Astrocyte (in vitro differentiated cells and primary cell): ENCODE measurements at regions not wholly inside any gene's neighbourhood (a gene's known extent, or its start where the extent isn't known, plus 50 kb on each side); places are given as distances from the start of the nearest gene placed in this dataset.

Experiments
- EZH2 ChIP-seq: IDR thresholded peaks from 2 replicates; pipeline ENCODE4 v1.6.1; 2012; ENCODE audit warnings: mild to moderate bottlenecking, low read length, inconsistent platforms; ENCODE audit not compliant: insufficient read depth
- TF ChIP-seq, protein P1 (sequence below): IDR thresholded peaks from 2 replicates; pipeline ENCODE4 v1.5.1; 2011; ENCODE audit warnings: low read depth, mild to moderate bottlenecking, inconsistent platforms, low read length, moderate library complexity; ENCODE audit not compliant: insufficient read depth

DNA sequence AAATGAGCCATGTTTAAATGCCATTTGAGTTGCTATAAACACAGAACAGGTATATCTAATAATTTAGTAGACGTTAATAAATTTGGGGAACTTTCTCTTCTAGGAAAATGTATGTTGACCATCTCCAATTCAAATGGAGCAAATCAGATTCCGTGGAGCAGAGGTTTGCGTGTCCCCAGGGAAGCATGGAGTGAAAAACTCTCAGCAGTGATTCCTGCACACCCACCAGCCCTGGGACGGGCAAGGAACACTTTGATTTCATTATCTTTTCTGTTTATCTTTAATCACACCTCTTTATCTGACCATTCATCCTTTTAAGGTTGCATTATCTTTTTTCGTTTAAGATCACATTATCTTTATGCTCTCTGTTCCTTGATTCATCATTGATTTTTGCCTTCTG, 95.0 kb downstream of the RNASET2 start:
- TF ChIP-seq, protein P1, sequence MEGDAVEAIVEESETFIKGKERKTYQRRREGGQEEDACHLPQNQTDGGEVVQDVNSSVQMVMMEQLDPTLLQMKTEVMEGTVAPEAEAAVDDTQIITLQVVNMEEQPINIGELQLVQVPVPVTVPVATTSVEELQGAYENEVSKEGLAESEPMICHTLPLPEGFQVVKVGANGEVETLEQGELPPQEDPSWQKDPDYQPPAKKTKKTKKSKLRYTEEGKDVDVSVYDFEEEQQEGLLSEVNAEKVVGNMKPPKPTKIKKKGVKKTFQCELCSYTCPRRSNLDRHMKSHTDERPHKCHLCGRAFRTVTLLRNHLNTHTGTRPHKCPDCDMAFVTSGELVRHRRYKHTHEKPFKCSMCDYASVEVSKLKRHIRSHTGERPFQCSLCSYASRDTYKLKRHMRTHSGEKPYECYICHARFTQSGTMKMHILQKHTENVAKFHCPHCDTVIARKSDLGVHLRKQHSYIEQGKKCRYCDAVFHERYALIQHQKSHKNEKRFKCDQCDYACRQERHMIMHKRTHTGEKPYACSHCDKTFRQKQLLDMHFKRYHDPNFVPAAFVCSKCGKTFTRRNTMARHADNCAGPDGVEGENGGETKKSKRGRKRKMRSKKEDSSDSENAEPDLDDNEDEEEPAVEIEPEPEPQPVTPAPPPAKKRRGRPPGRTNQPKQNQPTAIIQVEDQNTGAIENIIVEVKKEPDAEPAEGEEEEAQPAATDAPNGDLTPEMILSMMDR, result no peak
- TF ChIP-seq EZH2, result no peak
